HepG2 (cell line): ENCODE measurements at regions not wholly inside any gene's neighbourhood (a gene's known extent, or its start where the extent isn't known, plus 50 kb on each side); places are given as distances from the start of the nearest gene placed in this dataset.

ENCODE experiments used
- ATAC-seq: fragments of 200-7000 bp; cut with Tn5 transposase; 3 replicates; pipeline ENCODE4 v1.9.1; 2020; ENCODE audit warnings: mild to moderate bottlenecking, moderate library complexity
- BruUV-seq: library from RNA; stranded (reverse); fragments of 400-500 nt; replicated peaks from 2 replicates; lab custom pipeline; 2021; lab: Mats Ljungman, UMichigan
- CTCF ChIA-PET: fragments of 300-600 bp; formaldehyde crosslinking; extraction: SDS; loops from one replicate; lab custom pipeline; 2021; ENCODE audit warnings: low total read pairs, inconsistent platforms, low intra/inter-chr PET ratio; lab: Yijun Ruan, JAX
- POLR2A ChIA-PET: fragments of 350-600 bp; sonication (Branson Sonifier 250); formaldehyde crosslinking; loops from one replicate; lab custom pipeline; 2020; ENCODE audit warnings: antibody characterized with exemption, inconsistent platforms; lab: Yijun Ruan, JAX
- DNase-seq: peaks from one replicate; pipeline ENCODE4 v3.0.0-alpha.2; 2015; ENCODE audit warnings: low spot score
- FAIRE-seq: peaks from 3 replicates; lab custom pipeline; 2011; peaks lifted over from hg19 to GRCh38; lab: Jason Lieb, UNC
- H2AFZ ChIP-seq: one replicate; pipeline ENCODE4 v1.6.1; 2011; ENCODE audit warnings: low read length, inconsistent platforms
- H3K27ac ChIP-seq: fragments of 300-600 bp; 3 replicates; pipeline ENCODE4 v1.8.0; 2011; ENCODE audit warnings: mixed run types, mild to moderate bottlenecking, mixed read lengths, low read length, inconsistent platforms; ENCODE audit not compliant: insufficient read depth; ENCODE audit errors: extremely low read length
- H3K27me3 ChIP-seq, 2 experiments: fragments of 200-600 bp in 1 of 2; 2 replicates in 1 of 2; 3 replicates in 1 of 2; pipeline versions ENCODE4 v1.6.0 to v1.8.0; 2011; ENCODE audit warnings: low read length in 2 of 2, mild to moderate bottlenecking in 2 of 2, moderate library complexity in 2 of 2, inconsistent platforms in 1 of 2; ENCODE audit not compliant: insufficient read depth in 2 of 2, control insufficient read depth in 1 of 2
- H3K36me3 ChIP-seq, 2 experiments: fragments of 200-600 bp in 1 of 2; replicated peaks in 1 of 2; 2 replicates in 1 of 2; 3 replicates in 1 of 2; pipeline versions ENCODE4 v1.5.1 to v1.8.0; 2011; ENCODE audit warnings: low read length in 2 of 2, inconsistent platforms in 1 of 2; ENCODE audit not compliant: insufficient read depth in 2 of 2, control insufficient read depth in 1 of 2
- H3K4me1 ChIP-seq: 2 replicates; pipeline ENCODE4 v1.5.1; 2012; ENCODE audit warnings: low read length, inconsistent platforms; ENCODE audit not compliant: insufficient read depth
- H3K4me2 ChIP-seq: 2 replicates; pipeline ENCODE4 v1.6.0; 2011; ENCODE audit warnings: low read depth, low read length, inconsistent platforms
- H3K4me3 ChIP-seq, 3 experiments: fragments of 200-600 bp in 1 of 3; sonication (generic), shearing (Covaris generic) in 1 of 3; replicated peaks in 1 of 3; 2 replicates each; pipeline ENCODE4 v1.5.1; 2011 to 2016; ENCODE audit warnings: low read length in 3 of 3, inconsistent platforms in 2 of 3, low read depth in 2 of 3, mild to moderate bottlenecking in 2 of 3, control low read depth in 1 of 3, mixed read lengths in 1 of 3; ENCODE audit not compliant: insufficient read depth in 1 of 3
- H3K79me2 ChIP-seq: one replicate; pipeline ENCODE4 v1.6.1; 2011; ENCODE audit warnings: low read length, inconsistent platforms; ENCODE audit not compliant: insufficient read depth
- H3K9ac ChIP-seq: 2 replicates; pipeline ENCODE4 v1.6.0; 2011; ENCODE audit warnings: mild to moderate bottlenecking, low read depth, low read length, inconsistent platforms; ENCODE audit not compliant: insufficient read depth
- H3K9me3 ChIP-seq: 2 replicates; pipeline ENCODE4 v1.5.1; 2012; ENCODE audit warnings: mild to moderate bottlenecking, low read length
- H4K20me1 ChIP-seq: 2 replicates; pipeline ENCODE4 v1.6.0; 2011; ENCODE audit warnings: inconsistent platforms, mild to moderate bottlenecking, low read length, moderate library complexity; ENCODE audit not compliant: insufficient read depth
- AHR ChIP-seq: IDR thresholded peaks from 2 replicates; pipeline ENCODE4 v1.6.1; 2018; ENCODE audit warnings: missing genetic modification reagents, missing compliant biosample characterization
- CREB1 ChIP-seq, 2 experiments: fragments of 450-650 bp in 1 of 2; IDR thresholded peaks; 2 replicates each; pipeline ENCODE4 v1.6.1; 2016 to 2017; ENCODE audit warnings: control low read depth in 1 of 2, mild to moderate bottlenecking in 1 of 2, missing compliant biosample characterization in 1 of 2, missing genetic modification characterization in 1 of 2
- FOXO1 ChIP-seq: sonication (generic); formaldehyde crosslinking; IDR thresholded peaks from 2 replicates; pipeline ENCODE4 v1.4.0; 2020; ENCODE audit warnings: missing genetic modification reagents
- HHEX ChIP-seq: IDR thresholded peaks from 2 replicates; pipeline ENCODE4 v1.6.1; 2016; ENCODE audit warnings: control low read depth
- JARID2 ChIP-seq: sonication (generic); formaldehyde crosslinking; IDR thresholded peaks from 2 replicates; pipeline ENCODE4 v1.8.1; 2023; ENCODE audit warnings: missing genetic modification reagents, inconsistent platforms; ENCODE audit not compliant: insufficient replicate concordance
- PHF20 ChIP-seq: sonication (generic); formaldehyde crosslinking; IDR thresholded peaks from 2 replicates; pipeline ENCODE4 v1.5.0; 2020; ENCODE audit warnings: mild to moderate bottlenecking, missing genetic modification reagents
- PHF8 ChIP-seq: sonication (generic); formaldehyde crosslinking; IDR thresholded peaks from 2 replicates; pipeline ENCODE4 v1.5.0; 2020; ENCODE audit warnings: missing genetic modification reagents
- SETDB1 ChIP-seq: sonication (generic); formaldehyde crosslinking; IDR thresholded peaks from 2 replicates; pipeline ENCODE4 v1.5.1; 2020; ENCODE audit warnings: missing genetic modification reagents, mild to moderate bottlenecking, borderline replicate concordance
- SMAD3 ChIP-seq: sonication (generic); formaldehyde crosslinking; IDR thresholded peaks from 2 replicates; pipeline ENCODE4 v1.4.0; 2020; ENCODE audit warnings: missing genetic modification reagents
- ZBTB8A ChIP-seq: sonication (generic); formaldehyde crosslinking; IDR thresholded peaks from 2 replicates; pipeline ENCODE4 v1.4.0; 2020; ENCODE audit warnings: mild to moderate bottlenecking, low read depth, missing genetic modification reagents, borderline replicate concordance
- ZFAT ChIP-seq: sonication (generic); formaldehyde crosslinking; conservative IDR thresholded peaks from 2 replicates; pipeline ENCODE4 v1.8.1; 2023; ENCODE audit warnings: missing genetic modification reagents, inconsistent platforms
- ZNF678 ChIP-seq: sonication (generic); formaldehyde crosslinking; IDR thresholded peaks from 2 replicates; pipeline ENCODE4 v1.4.0; 2020; ENCODE audit warnings: mild to moderate bottlenecking, missing genetic modification reagents
- ZSCAN30 ChIP-seq: sonication (generic); formaldehyde crosslinking; IDR thresholded peaks from 2 replicates; pipeline ENCODE4 v1.5.0; 2020; ENCODE audit warnings: mild to moderate bottlenecking, missing genetic modification reagents
- WGBS: methylation state at CpG from one replicate; pipeline ENCODE4 v1.1.6; 2017; ENCODE audit warnings: low lambda C conversion rate; 5-methylcytosine and 5-hydroxymethylcytosine counted together
- in situ Hi-C: cut with HindIII; loops from 2 replicates; pipeline ENCODE4 v1.10.0; 2017; ENCODE audit warnings: low pct_unique_long_range_greater_than_20kb; ENCODE audit not compliant: extremely low pct_ligation_motif_present
- intact Hi-C: fragments of 100-400 bp; cut with micrococcal nuclease; formaldehyde crosslinking; loops from one replicate; pipeline ENCODE4 v1.10.0; 2022; ENCODE audit not compliant: unreplicated experiment
- TF ChIP-seq, protein P1 (sequence below), 2 experiments: sonication (generic) in 1 of 2; formaldehyde crosslinking in 1 of 2; IDR thresholded peaks; 2 replicates each; pipeline versions ENCODE4 v1.5.1 to v1.6.1; 2011 to 2020; ENCODE audit warnings: borderline replicate concordance in 1 of 2, low read depth in 1 of 2, low read length in 1 of 2, mild to moderate bottlenecking in 1 of 2, missing genetic modification reagents in 1 of 2, moderate library complexity in 1 of 2

DNA sequence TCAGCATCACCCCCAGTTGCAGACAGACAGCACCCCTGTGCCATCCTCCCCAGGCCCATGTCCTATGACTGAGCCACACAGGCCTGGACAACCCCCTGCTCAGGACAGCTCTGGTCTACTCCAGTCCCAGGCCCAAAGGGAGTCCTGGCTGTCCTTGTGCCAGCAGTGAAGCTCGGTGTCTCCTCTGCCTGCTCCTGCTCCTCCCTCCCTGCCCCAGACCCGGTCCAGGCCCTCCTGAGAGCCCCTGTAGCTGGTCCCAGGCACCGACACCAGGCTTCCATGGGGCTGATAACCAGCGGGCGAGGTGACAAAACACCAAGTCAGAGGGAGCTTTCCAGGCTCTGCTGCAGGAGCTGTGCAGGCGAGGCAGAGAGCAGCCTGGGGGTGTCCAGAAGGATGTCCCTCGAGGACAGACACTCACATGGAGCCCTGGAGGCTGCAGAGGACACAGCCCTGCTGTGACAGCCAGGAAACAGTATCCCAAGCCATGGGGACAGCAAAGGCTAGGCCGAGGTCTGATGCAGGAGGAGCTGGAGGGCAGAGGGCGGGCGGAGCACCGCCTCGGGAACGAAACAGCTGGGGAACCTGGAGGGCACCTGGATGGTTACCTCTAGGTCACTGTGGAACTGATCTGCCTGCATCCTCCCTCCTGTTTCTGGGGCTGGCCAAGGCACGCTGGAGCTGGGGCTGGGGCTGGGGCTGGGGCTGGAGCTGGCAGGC lies 103.8 kb upstream of the PRR20G start:
- 10% methylated on average over 4 of the region's 14 CpGs for WGBS
- intact Hi-C loops, result no loop called here
- no TSS peak for BruUV-seq
- H2AFZ ChIP-seq, result no peak overlapping the region
- H3K27me3 ChIP-seq, result peaks cover 0 to 41% of the 10 kb centered on the region in 2 experiments; a peak in 3 of 5 replicates
- FAIRE-seq (no peak), ATAC-seq (no peak; the same call in 2 of the 3 replicates), DNase-seq (no peak)
- in situ Hi-C loops, result no loop called here
- H3K4me2 ChIP-seq, result no peak overlapping the region
- no peak overlapping the region for H3K27ac ChIP-seq
- no peak for TF ChIP-seq JARID2
- TF ChIP-seq ZSCAN30 (CRISPR knock-in tag), result no peak
- TF ChIP-seq ZBTB8A, result no peak
- TF ChIP-seq FOXO1, result no peak
- TF ChIP-seq SETDB1 (CRISPR knock-in tag), result no peak
- no peak for TF ChIP-seq HHEX (CRISPR knock-in tag)
- no peak for TF ChIP-seq CREB1 (IDR thresholded peaks at IDR 0.05)
- TF ChIP-seq CREB1 (CRISPR knock-in tag; IDR thresholded peaks at IDR 0.05), result no peak
- TF ChIP-seq PHF8 (CRISPR knock-in tag), result no peak
- TF ChIP-seq PHF20 (CRISPR knock-in tag), result no peak
- TF ChIP-seq, protein P1, sequence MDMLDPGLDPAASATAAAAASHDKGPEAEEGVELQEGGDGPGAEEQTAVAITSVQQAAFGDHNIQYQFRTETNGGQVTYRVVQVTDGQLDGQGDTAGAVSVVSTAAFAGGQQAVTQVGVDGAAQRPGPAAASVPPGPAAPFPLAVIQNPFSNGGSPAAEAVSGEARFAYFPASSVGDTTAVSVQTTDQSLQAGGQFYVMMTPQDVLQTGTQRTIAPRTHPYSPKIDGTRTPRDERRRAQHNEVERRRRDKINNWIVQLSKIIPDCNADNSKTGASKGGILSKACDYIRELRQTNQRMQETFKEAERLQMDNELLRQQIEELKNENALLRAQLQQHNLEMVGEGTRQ (IDR thresholded peaks at IDR 0.05; ENCODE audit: low read depth, low read length), result no peak
- TF ChIP-seq, protein P1 (CRISPR knock-in tag; IDR thresholded peaks at IDR 0.05; ENCODE audit: borderline replicate concordance), result no peak
- no peak for TF ChIP-seq SMAD3 (CRISPR knock-in tag)
- no peak for TF ChIP-seq ZFAT (CRISPR knock-in tag)
- no peak for TF ChIP-seq AHR (CRISPR knock-in tag)
- TF ChIP-seq ZNF678 (CRISPR knock-in tag), result no peak
- H3K9me3 ChIP-seq, result no peaks in the 10 kb centered on the region
- H3K4me3 ChIP-seq, result no peak overlapping the region
- H3K4me1 ChIP-seq, result no peaks in the 10 kb centered on the region
- H3K79me2 ChIP-seq, result no peaks in the 10 kb centered on the region
- ChIA-PET POLR2A (interaction anchor here (1.2 kb wide), 1 partner anchor 75 kb away, joined by 3 read pairs; no protein-coding TSS in a partner anchor), CTCF (no interaction called here)
- no peaks in the 10 kb centered on the region for H4K20me1 ChIP-seq
- H3K9ac ChIP-seq, result no peak overlapping the region
- no peaks in the 10 kb centered on the region for H3K36me3 ChIP-seq
